SIG-M5 treated with dmso at 0.1 percent for 504 hours (cell line): ENCODE measurements at regions not wholly inside any gene's neighbourhood (a gene's known extent, or its start where the extent isn't known, plus 50 kb on each side); places are given as distances from the start of the nearest gene placed in this dataset.

Experiments
- DNase-seq: peaks from one replicate; lab custom pipeline; 2025; ENCODE audit not compliant: unreplicated experiment; lab: John Stamatoyannopoulos, UW

GRCh38 chr17:69880591-69881112 lies 194.4 kb upstream of the KCNJ16 start:
- DNase-seq: no peak

DNA sequence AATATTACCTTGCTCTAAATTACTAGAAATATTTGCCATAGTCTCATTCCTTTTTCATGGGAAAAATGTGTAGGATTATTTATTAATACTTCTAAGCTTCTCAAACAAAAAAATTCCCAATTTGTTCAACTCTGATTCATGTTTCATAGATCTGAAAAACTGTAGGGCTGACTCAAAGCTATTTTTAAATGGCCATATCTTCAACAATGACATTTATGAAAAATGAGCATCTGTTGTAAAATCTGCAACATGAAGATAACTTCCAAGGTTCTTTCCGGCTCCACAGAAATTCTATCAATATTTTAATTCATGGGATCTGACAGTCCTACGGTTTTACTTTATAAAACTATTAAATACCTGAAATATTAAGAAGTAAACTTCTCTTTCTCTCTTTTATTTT lies 192.7 kb upstream of the KCNJ16 start:
- DNase-seq: no peak

GRCh38 chr17:69883120-69883519 lies 191.9 kb upstream of the KCNJ16 start:
- DNase-seq: no peak

DNA sequence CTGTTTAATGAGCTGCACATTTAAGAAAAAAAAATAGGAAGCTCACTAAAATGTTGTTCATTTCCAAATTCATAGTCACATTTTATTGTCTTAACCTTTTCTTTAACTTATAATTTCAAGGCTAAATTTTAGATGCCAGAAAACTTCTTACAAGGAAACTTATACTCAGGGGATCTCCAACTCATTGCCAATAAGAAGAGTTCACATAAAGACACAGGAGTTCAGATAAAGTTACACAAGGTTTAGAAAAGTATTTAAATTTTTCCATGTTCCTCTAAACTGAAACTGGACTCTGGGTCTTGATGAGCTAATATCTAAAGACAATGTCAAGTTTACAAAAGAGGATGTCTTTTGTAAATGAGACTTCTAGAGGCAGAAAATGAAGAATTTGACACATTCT lies 190.7 kb upstream of the KCNJ16 start:
- no peak for DNase-seq

DNA sequence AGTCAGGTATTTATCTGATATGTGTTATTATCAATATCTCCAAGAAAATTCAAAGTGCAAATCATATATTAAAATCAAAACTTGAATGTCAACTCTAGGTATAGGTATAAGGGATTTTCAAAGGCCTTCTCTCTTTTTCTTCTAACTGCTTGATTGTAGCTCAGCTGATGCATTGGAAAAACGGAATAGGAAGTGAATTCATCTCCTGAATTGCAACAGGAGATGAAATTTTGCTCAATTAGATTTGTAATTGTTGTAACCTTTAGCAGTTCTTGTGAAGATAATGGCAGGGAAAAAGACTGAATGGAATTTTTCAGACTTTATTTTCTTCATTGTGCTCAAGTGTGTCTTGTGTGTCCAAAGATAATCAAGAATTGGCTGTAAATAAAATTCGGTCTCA lies 190.2 kb upstream of the KCNJ16 start:
- no peak for DNase-seq

DNA sequence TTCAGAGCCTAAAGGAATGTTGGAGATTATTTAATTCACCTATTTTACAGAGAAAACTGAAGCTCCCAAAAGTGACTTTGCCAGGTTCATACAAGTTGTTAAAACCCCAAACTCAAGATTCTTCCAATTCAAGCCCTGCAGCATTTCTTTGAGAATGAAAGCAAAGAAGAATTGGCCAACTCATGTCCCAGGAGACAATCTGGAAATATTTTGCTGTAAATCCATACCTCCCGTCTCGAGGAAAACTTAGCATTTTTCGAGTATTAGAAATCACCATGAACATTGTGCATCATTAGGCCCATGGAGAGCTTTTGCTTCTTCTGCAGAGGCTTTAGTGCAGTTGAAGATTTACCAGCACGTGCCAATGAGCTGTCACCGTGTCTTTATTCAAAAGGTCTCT lies 176.4 kb upstream of the KCNJ16 start:
- DNase-seq: no peak

- DNase-seq: no peak
These were observed 174.9 kb upstream of the KCNJ16 start for GRCh38 chr17:69900101-69900500.

DNA sequence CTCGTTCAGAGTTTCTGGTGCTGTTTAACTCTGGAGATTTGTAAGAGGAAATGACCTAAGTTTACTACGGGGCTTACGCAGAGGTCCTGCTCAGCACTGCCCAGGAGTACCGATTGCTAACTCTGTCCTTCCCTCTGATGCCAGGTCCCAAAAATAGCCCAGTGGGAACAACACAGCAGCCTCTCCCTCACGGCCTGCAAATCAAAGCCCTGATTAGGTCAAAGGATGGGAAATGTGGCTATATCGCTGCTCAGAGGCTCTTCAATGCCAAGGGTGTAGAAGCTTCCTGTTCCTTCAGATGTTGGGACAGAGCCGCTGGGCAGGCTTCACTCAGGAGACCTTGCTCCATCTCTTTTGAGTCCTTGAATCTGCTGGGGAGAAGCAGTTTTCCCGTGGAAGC lies 174.2 kb upstream of the KCNJ16 start:
- no peak for DNase-seq

DNA sequence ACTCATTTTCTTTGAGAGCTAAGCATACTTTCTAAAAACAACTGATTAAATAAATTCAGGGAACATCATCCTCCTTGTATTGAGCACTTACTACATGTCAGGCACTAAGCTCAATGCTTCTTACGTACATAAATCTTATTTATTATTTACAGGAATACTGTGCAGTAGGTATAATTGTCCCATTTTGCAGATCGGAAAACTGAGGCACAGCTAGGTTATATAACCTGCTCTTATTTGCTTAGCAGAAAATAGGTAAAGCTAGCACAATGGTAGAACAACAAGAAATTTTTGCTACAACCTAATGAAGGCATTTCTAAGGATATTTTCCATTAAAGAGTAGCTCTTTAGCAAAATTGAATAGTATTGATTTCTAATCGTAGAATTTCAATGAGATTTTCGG lies 168.7 kb upstream of the KCNJ16 start:
- no peak for DNase-seq

DNA sequence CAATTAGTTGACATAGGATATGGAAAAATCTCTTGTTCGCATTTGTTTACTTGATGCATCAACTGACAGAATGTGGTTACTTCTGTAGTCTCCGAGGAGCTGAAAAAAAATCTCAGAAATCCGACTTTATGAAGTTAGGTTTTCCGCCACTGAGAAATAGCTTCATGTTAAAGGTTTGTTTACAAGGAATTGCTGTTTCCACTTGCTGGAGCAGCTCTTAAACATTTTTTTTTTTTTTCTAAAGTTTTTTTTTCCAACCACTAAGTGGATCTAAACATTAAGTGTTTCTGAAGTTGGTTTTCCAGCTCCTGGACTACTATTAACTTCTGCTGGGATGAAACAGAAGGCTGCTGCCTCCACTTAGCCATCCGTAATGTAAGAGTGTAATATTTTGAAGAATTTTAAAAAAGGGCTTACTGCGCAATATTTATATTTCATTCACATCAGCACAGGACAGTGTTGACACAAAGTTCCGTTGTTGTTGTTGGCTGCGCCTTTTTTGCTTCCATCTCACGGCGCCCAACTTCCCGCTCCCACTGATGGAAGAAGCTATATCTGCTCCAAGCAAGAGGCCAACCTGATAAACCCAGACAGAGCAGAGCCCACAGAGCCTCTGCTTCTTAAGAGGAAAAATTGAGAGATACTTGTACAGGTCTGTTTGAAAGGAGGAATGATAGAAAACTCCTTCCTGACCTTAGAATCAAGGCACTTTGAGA lies 167.7 kb upstream of the KCNJ16 start:
- DNase-seq: no peak

GRCh38 chr17:69908626-69909368 lies 166.2 kb upstream of the KCNJ16 start:
- no peak for DNase-seq

- DNase-seq: no peak
These were observed 165.6 kb upstream of the KCNJ16 start for GRCh38 chr17:69909389-69909788.

- DNase-seq: no peak
These were observed 162.2 kb upstream of the KCNJ16 start for GRCh38 chr17:69912805-69913204.

DNA sequence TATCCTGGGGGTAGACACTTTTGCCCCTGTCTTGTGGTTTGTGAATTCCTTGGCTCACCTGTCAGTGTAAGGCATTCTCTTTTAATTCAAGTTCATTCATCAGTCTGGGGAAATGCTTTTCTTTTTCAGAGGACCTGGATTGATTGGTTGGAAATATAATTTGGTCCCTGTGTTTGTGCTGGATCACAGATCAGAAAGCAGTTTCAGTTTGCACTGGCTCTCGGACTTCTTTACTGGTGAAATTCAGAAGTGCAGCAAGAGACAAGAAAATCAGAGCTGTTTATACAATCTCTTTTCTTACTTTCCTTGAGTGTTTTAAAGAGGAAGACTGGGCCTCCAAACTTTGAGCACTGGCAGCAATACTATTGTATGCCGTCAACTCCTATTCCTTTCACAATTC lies 161.8 kb upstream of the KCNJ16 start:
- DNase-seq: no peak

DNA sequence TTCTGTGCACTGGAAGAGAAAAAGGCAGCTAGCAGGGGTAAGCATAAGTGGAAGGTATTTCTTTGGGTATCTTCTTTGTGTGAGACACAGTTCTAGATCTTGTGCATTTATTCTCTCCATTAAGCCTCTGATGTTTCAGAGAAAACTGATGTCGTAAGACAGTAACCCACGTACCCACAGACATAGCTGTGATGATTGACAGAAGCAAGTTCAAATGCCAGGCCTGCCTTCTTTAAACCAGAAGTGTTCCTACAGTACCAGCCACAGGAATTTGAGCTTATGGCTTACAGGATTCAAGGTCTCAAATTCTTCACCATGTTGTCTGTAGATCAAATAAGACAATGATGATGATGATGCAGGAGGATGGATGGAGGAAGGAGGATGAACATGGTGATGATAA lies 161.4 kb upstream of the KCNJ16 start:
- DNase-seq: no peak

DNA sequence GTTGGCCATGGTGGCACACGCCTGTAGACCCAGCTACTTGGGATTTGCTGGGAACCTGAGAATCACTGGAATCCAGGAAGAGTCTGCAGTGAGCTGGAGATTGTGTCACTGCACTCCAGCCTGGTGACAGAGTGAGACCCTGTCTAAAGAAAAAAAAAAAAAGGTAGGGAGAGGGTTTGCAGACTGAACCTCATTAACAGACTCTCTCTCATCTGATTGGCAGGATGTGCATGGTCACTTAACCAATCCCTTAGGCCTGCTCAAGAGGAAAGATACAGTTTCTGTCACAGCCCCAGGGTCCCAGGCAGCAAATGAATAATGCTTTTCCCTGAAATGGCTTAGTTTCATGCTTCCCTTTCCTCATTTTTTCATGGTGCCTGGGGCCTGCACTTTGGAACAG lies 160.5 kb upstream of the KCNJ16 start:
- DNase-seq: no peak

DNA sequence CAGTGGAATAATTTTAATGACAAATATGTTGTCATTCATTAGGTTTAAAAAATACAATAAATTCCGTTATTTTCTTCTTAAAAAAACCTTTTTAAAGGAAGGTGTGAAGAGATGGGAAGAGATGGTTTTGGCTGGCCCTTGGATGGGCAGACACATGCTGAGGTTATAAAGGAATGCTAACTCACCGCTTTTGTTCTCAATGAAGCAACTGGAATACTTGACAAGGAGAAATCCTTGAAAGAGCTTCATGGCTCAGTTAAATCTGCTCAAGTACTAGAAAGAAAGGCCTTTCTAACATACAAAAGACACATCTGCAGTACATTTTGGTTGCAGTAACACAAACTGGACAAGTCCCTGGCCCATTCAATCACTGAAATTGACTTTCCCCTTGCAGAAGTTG lies 158.3 kb upstream of the KCNJ16 start:
- DNase-seq: no peak

DNA sequence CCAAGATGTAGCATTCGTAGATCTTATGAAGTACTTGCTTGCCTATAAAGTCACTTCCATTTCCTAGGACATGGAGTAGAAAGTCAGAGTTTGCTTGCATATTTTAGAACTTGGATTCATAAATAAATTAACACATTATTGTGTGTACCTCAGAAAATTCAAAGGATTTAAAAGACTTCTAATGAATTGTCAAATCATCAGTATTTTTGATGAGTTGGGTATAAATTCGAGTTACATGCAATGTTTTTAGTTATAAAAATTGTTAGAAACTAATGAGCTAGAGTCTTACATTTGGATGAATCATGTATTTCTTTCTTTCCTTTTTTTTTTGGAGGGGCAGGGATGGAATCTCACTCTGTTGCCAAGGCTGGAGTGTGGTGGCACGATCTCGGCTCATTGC lies 156.9 kb upstream of the KCNJ16 start:
- no peak for DNase-seq

GRCh38 chr17:69919789-69920188 lies 155.2 kb upstream of the KCNJ16 start:
- DNase-seq: no peak

DNA sequence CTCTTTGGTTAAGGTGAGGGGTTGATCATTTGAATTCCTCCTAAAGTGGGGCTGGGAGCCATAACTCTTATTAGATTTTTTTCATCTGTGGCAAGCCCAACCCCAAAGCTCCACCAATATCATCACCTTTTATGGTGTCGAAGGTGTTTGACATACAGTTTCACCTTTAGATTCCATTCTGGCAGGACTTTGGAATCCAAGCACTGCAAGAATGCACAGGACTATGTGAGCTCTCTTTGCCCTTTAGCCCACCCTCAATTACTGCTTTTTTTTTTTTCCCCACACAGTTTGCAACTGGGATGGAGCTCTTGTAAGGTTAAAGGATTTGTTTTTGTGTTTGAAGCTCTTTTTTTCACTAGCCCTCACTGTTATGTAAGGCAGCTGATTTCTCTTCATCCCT lies 154.0 kb upstream of the KCNJ16 start:
- no peak for DNase-seq

GRCh38 chr17:69928611-69929010 lies 146.4 kb upstream of the KCNJ16 start:
- DNase-seq: no peak

DNA sequence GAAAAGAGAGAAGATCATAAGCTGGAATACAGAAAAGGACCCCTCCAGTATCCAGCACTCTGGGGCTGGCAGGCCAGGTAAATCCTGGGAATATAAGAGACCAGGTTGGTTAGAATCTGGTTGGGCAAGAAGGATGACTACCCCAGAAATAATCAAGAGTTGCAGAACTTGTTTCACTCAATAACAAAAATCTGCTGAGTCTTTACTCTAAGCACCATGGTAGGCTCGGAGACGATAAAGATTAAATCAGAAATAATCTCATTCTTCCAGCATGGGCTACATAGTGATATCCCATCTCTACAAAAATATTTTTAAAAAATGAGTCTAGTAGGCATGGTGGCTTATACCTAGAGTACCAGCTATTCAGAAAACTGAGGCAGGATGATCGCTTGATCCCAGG lies 138.0 kb upstream of the KCNJ16 start:
- DNase-seq: no peak

- no peak for DNase-seq
These were observed 132.0 kb upstream of the KCNJ16 start for GRCh38 chr17:69943058-69943457.
